H1 (cell line): ENCODE measurements at regions not wholly inside any gene's neighbourhood (a gene's known extent, or its start where the extent isn't known, plus 50 kb on each side); places are given as distances from the start of the nearest gene placed in this dataset.

Source experiments
- CTCF ChIA-PET: fragments of 300-600 bp; sonication (Branson Sonifier 250); formaldehyde crosslinking; loops from one replicate; lab custom pipeline; 2021; ENCODE audit not compliant: partially characterized antibody; lab: Charles Lee
- POLR2A ChIA-PET: fragments of 300-600 bp; sonication (Branson Sonifier 250); formaldehyde crosslinking; loops from one replicate; lab custom pipeline; 2021; ENCODE audit warnings: inconsistent platforms; ENCODE audit not compliant: partially characterized antibody; lab: Charles Lee
- DNase-seq, 2 experiments: peaks; one replicate each; pipeline versions ENCODE4 v3.0.0 to v3.0.0-alpha.2; 2010 to 2022; ENCODE audit warnings: low spot score in 2 of 2, low read depth in 1 of 2, mixed read lengths in 1 of 2
- FAIRE-seq: peaks from 2 replicates; lab custom pipeline; 2011; peaks lifted over from hg19 to GRCh38; lab: Jason Lieb, UNC
- H2AFZ ChIP-seq: 2 replicates; pipeline ENCODE4 v1.8.1; 2012; ENCODE audit warnings: low read length, inconsistent platforms
- H2AK5ac ChIP-seq: 2 replicates; pipeline ENCODE4 v1.6.1; 2013; ENCODE audit warnings: low read depth, low read length
- H2BK120ac ChIP-seq: replicated peaks from 2 replicates; pipeline ENCODE3; 2013; ENCODE audit warnings: low read depth, low read length, inconsistent platforms
- H2BK12ac ChIP-seq: 2 replicates; pipeline ENCODE4 v1.6.1; 2013; ENCODE audit warnings: low read depth, low read length
- H2BK15ac ChIP-seq: 2 replicates; pipeline ENCODE4 v1.6.1; 2013; ENCODE audit warnings: low read length
- H2BK20ac ChIP-seq: 2 replicates; pipeline ENCODE4 v1.6.1; 2013; ENCODE audit warnings: low read length
- H2BK5ac ChIP-seq: 2 replicates; pipeline ENCODE4 v1.6.1; 2013; ENCODE audit warnings: low read depth, low read length
- H3K14ac ChIP-seq: 2 replicates; pipeline ENCODE4 v1.6.1; 2013; ENCODE audit warnings: inconsistent platforms; ENCODE audit not compliant: insufficient read length
- H3K18ac ChIP-seq: 2 replicates; pipeline ENCODE4 v1.6.1; 2013; ENCODE audit warnings: low read length; ENCODE audit errors: extremely low read depth
- H3K23ac ChIP-seq: 2 replicates; pipeline ENCODE4 v1.6.1; 2013; ENCODE audit warnings: inconsistent platforms; ENCODE audit not compliant: insufficient read length
- H3K23me2 ChIP-seq: 2 replicates; pipeline ENCODE4 v1.6.1; 2013; ENCODE audit warnings: low read depth, low read length
- H3K27ac ChIP-seq: 2 replicates; pipeline ENCODE4 v1.6.1; 2011; ENCODE audit warnings: low read depth, low read length, inconsistent platforms
- H3K27me3 ChIP-seq, 4 experiments: replicated peaks in 1 of 4; 1 replicate in 1 of 4; 2 replicates in 3 of 4; pipeline versions ENCODE4 v1.6.1 to v1.8.1; 2011 to 2013; ENCODE audit warnings: low read length in 3 of 4, mild to moderate bottlenecking in 3 of 4, inconsistent platforms in 2 of 4, mixed read lengths in 2 of 4, moderate library complexity in 1 of 4; ENCODE audit not compliant: control insufficient read depth in 3 of 4, insufficient read depth in 3 of 4; ENCODE audit errors: extremely low read depth in 1 of 4
- H3K36me3 ChIP-seq, 4 experiments: 2 replicates each; pipeline versions ENCODE4 v1.6.1 to v1.8.1; 2011 to 2013; ENCODE audit warnings: mild to moderate bottlenecking in 4 of 4, low read length in 3 of 4, moderate library complexity in 2 of 4, control low read depth in 1 of 4, inconsistent platforms in 1 of 4; ENCODE audit not compliant: insufficient read depth in 4 of 4, control insufficient read depth in 2 of 4
- H3K4ac ChIP-seq: replicated peaks from 2 replicates; pipeline ENCODE3; 2013; ENCODE audit warnings: low read length, low read depth, mixed read lengths, inconsistent platforms; ENCODE audit not compliant: insufficient read length
- H3K4me1 ChIP-seq, 4 experiments: replicated peaks in 1 of 4; 1 replicate in 1 of 4; 2 replicates in 3 of 4; pipeline versions ENCODE4 v1.6.1 to v1.8.1; 2011 to 2013; ENCODE audit warnings: low read length in 3 of 4, inconsistent platforms in 2 of 4, mixed read lengths in 1 of 4; ENCODE audit not compliant: insufficient read depth in 4 of 4, control insufficient read depth in 3 of 4
- H3K4me2 ChIP-seq, 2 experiments: 2 replicates each; pipeline versions ENCODE4 v1.6.1 to v1.8.1; 2011 to 2013; ENCODE audit warnings: low read depth in 2 of 2, low read length in 2 of 2, control low read depth in 1 of 2, inconsistent platforms in 1 of 2, mild to moderate bottlenecking in 1 of 2; ENCODE audit not compliant: insufficient read depth in 1 of 2
- H3K4me3 ChIP-seq, 4 experiments: fragments of 200-600, 300-600 bp in 1 of 4; sonication (generic), shearing (Covaris generic), sonication (Bioruptor Twin) in 1 of 4; 2 replicates each; pipeline versions ENCODE4 v1.5.1 to v1.8.1; 2011 to 2016; ENCODE audit warnings: low read length in 4 of 4, low read depth in 3 of 4, control low read depth in 2 of 4, inconsistent platforms in 2 of 4, mild to moderate bottlenecking in 2 of 4, mixed read lengths in 1 of 4, moderate library complexity in 1 of 4; ENCODE audit not compliant: insufficient read depth in 2 of 4; ENCODE audit errors: extremely low read depth in 1 of 4
- H3K56ac ChIP-seq: replicated peaks from 2 replicates; pipeline ENCODE3; 2013; ENCODE audit warnings: low read depth, mild to moderate bottlenecking, mixed read lengths, low read length, inconsistent platforms; ENCODE audit not compliant: insufficient read length
- H3K79me1 ChIP-seq: 2 replicates; pipeline ENCODE4 v1.6.1; 2013; ENCODE audit warnings: low read depth, low read length, control low read depth
- H3K79me2 ChIP-seq, 2 experiments: 2 replicates each; pipeline versions ENCODE4 v1.6.1 to v1.8.1; 2012 to 2013; ENCODE audit warnings: low read length in 2 of 2, mild to moderate bottlenecking in 2 of 2, inconsistent platforms in 1 of 2; ENCODE audit not compliant: insufficient read depth in 2 of 2, control insufficient read depth in 1 of 2
- H3K9ac ChIP-seq, 4 experiments: replicated peaks in 1 of 4; 1 replicate in 1 of 4; 2 replicates in 3 of 4; pipeline versions ENCODE4 v1.6.1 to v1.8.1; 2011 to 2013; ENCODE audit warnings: low read depth in 3 of 4, low read length in 3 of 4, control low read depth in 2 of 4, mild to moderate bottlenecking in 2 of 4, moderate library complexity in 2 of 4, inconsistent platforms in 1 of 4; ENCODE audit errors: extremely low read depth in 1 of 4
- H3K9me3 ChIP-seq, 2 experiments: 2 replicates each; pipeline versions ENCODE4 v1.6.1 to v1.8.1; 2012 to 2013; ENCODE audit warnings: mild to moderate bottlenecking in 2 of 2, moderate library complexity in 2 of 2, control low read depth in 1 of 2, inconsistent platforms in 1 of 2, low read depth in 1 of 2, low read length in 1 of 2, mixed read lengths in 1 of 2; ENCODE audit not compliant: insufficient read depth in 2 of 2
- H4K20me1 ChIP-seq, 2 experiments: replicated peaks in 1 of 2; 2 replicates each; pipeline versions ENCODE3 to v1.8.1; 2011 to 2013; ENCODE audit warnings: inconsistent platforms in 2 of 2, low read length in 2 of 2, mild to moderate bottlenecking in 1 of 2; ENCODE audit not compliant: insufficient read depth in 2 of 2, control insufficient read depth in 1 of 2
- H4K5ac ChIP-seq: 2 replicates; pipeline ENCODE4 v1.6.1; 2013; ENCODE audit warnings: low read length, low read depth, mixed read lengths, inconsistent platforms; ENCODE audit not compliant: insufficient read length
- H4K8ac ChIP-seq: 2 replicates; pipeline ENCODE4 v1.8.0; 2013; ENCODE audit warnings: mild to moderate bottlenecking, moderate library complexity, low read length, inconsistent platforms; ENCODE audit not compliant: insufficient read depth; ENCODE audit errors: extremely low read depth
- H4K91ac ChIP-seq: replicated peaks from 2 replicates; pipeline ENCODE3; 2013; ENCODE audit warnings: low read length, mixed read lengths, inconsistent platforms; ENCODE audit not compliant: insufficient read length
- ATF2 ChIP-seq: IDR thresholded peaks from 2 replicates; pipeline ENCODE4 v1.6.1; 2012; ENCODE audit warnings: low read length, inconsistent platforms
- BCL11A ChIP-seq, 2 experiments: IDR thresholded peaks; one replicate each; pipeline ENCODE4 v1.6.1; 2011; ENCODE audit warnings: low read depth in 2 of 2, low read length in 2 of 2, mild to moderate bottlenecking in 2 of 2
- CEBPB ChIP-seq: IDR thresholded peaks from 2 replicates; pipeline ENCODE4 v1.6.1; 2012; ENCODE audit warnings: low read depth, low read length
- KDM4A ChIP-seq: IDR thresholded peaks from one replicate; pipeline ENCODE4 v1.7.1; 2012; ENCODE audit warnings: low read depth, mild to moderate bottlenecking, moderate library complexity, low read length, inconsistent platforms; ENCODE audit not compliant: severe bottlenecking
- MAFK ChIP-seq: IDR thresholded peaks from 2 replicates; pipeline ENCODE4 v1.6.1; 2012; ENCODE audit warnings: low read depth, mild to moderate bottlenecking, improper control_type of control experiment, low read length
- MAX ChIP-seq: IDR thresholded peaks from 2 replicates; pipeline ENCODE4 v1.6.1; 2012; ENCODE audit warnings: inconsistent platforms
- NRF1 ChIP-seq: IDR thresholded peaks from 2 replicates; pipeline ENCODE4 v1.6.1; 2011; ENCODE audit warnings: mild to moderate bottlenecking, low read depth, low read length, improper control_type of control experiment
- RNF2 ChIP-seq: fragments of 200-900, 300-1000 bp; sonication (generic); IDR thresholded peaks from 2 replicates; pipeline ENCODE4 v1.7.1; 2016; ENCODE audit warnings: borderline replicate concordance, low read depth, mild to moderate bottlenecking, antibody characterized with exemption, low read length; ENCODE audit not compliant: poor library complexity, severe bottlenecking; ENCODE audit errors: missing control alignments
- SIX5 ChIP-seq: IDR thresholded peaks from 2 replicates; pipeline ENCODE4 v1.6.1; 2011; ENCODE audit warnings: mild to moderate bottlenecking, low read depth, low read length
- SP2 ChIP-seq: IDR thresholded peaks from 2 replicates; pipeline ENCODE4 v1.6.1; 2012; ENCODE audit warnings: mild to moderate bottlenecking, low read length, inconsistent platforms
- TBP ChIP-seq: IDR thresholded peaks from 2 replicates; pipeline ENCODE4 v1.6.1; 2011; ENCODE audit warnings: low read depth, low read length, improper control_type of control experiment
- ZNF274 ChIP-seq: IDR thresholded peaks from 2 replicates; pipeline ENCODE4 v1.7.0; 2012; ENCODE audit warnings: low read length, borderline replicate concordance; ENCODE audit errors: extremely low read depth
- WGBS, 2 experiments: shearing (Covaris generic) in 1 of 2; methylation state at CpG; one replicate each; pipeline versions ENCODE4 v1.1.6 to v1.1.7; 2013 to 2015; ENCODE audit warnings: low lambda C conversion rate in 2 of 2, mixed read lengths in 2 of 2, inconsistent platforms in 1 of 2, low coverage in 1 of 2, missing lambda C conversion rate in 1 of 2; ENCODE audit not compliant: insufficient replicate concordance in 2 of 2, insufficient coverage in 1 of 2, insufficient read length in 1 of 2; ENCODE audit errors: extremely low coverage in 1 of 2, missing lambda C conversion rate in 1 of 2; 5-methylcytosine and 5-hydroxymethylcytosine counted together

- H2BK5ac ChIP-seq = no peak overlapping the region
- H3K23me2 ChIP-seq = no peaks in the 10 kb centered on the region
- no peaks in the 10 kb centered on the region for H3K79me1 ChIP-seq
- H3K18ac ChIP-seq = no peak overlapping the region; the same call in 1 of the 2 replicates
- H3K27me3 ChIP-seq = no peaks in the 10 kb centered on the region
- H3K27ac ChIP-seq = no peak overlapping the region
- no peak overlapping the region for H2BK120ac ChIP-seq
- H3K4me2 ChIP-seq = no peak overlapping the region
- H3K23ac ChIP-seq = no peak overlapping the region
- WGBS, 2 experiments = 94% methylated on average over 4 of the region's 4 CpGs; no CpG with 5 or more reads in 1 of the 2 experiments
- CTCF ChIA-PET = interaction anchor here (1.0 to 1.1 kb wide), 2 partner anchors 16 to 210 kb away, joined by 3 read pairs; no protein-coding TSS in a partner anchor
- H3K9me3 ChIP-seq = peaks cover 0 to 6% of the 10 kb centered on the region in 2 experiments; a peak in 1 of 4 replicates
- no peak overlapping the region for H4K91ac ChIP-seq
- H3K4ac ChIP-seq = no peak overlapping the region
- FAIRE-seq (no peak), DNase-seq (no peak)
- no peak overlapping the region for H2BK20ac ChIP-seq
- H3K4me3 ChIP-seq = no peak overlapping the region
- peaks cover 0 to 8% (median 3%) of the 10 kb centered on the region in 4 experiments; a peak in 3 of 7 replicates for H3K4me1 ChIP-seq
- H3K14ac ChIP-seq = no peak overlapping the region
- no peak overlapping the region for H2BK15ac ChIP-seq
- H4K20me1 ChIP-seq = no peaks in the 10 kb centered on the region
- no peak overlapping the region for H2BK12ac ChIP-seq
- H3K9ac ChIP-seq = no peak overlapping the region
- H2AFZ ChIP-seq = no peak overlapping the region
- H3K56ac ChIP-seq = no peak overlapping the region
- H3K36me3 ChIP-seq = no peaks in the 10 kb centered on the region
- H4K5ac ChIP-seq = no peak overlapping the region
- no peak overlapping the region for H2AK5ac ChIP-seq
- no peak overlapping the region for H4K8ac ChIP-seq
- POLR2A ChIA-PET = no interaction called here
- no peaks in the 10 kb centered on the region for H3K79me2 ChIP-seq
- no peak for TF ChIP-seq ATF2
- no peak for TF ChIP-seq CEBPB
- no peak for TF ChIP-seq SP2
- no peak for TF ChIP-seq MAX
- no peak for TF ChIP-seq SIX5
- no peak for TF ChIP-seq NRF1
- TF ChIP-seq MAFK = no peak
- no peak for TF ChIP-seq BCL11A (IDR thresholded peaks at IDR 0.05; ENCODE audit: low read depth in 2 of 2, low read length in 2 of 2)
- no peak for TF ChIP-seq TBP
- no peak for TF ChIP-seq ZNF274
- TF ChIP-seq RNF2 = no peak
- no peak for TF ChIP-seq KDM4A
Measured at GRCh38 chr4:152255437-152255836, 280.5 kb downstream of the FBXW7 start.
